Left colon (tissue), 2 donors: ENCODE measurements at regions not wholly inside any gene's neighbourhood (a gene's known extent, or its start where the extent isn't known, plus 50 kb on each side); places are given as distances from the start of the nearest gene placed in this dataset.
"Not testable (repeated sequence)": the region's sequence is repeated elsewhere in the genome, so short reads cannot be mapped to it uniquely, and the experiment has no call there.

Experiments used
- ATAC-seq: fragments of 200-7000 bp; cut with Tn5 transposase; one replicate; pipeline ENCODE4 v1.9.1; 2020; ENCODE audit warnings: mild to moderate bottlenecking, moderate library complexity
- DNase-seq, 2 donors: peaks; one replicate each; pipeline ENCODE4 v3.0.0-alpha.2; 2020
- intact Hi-C, 2 donors: fragments of 100-400 bp; cut with DNase I in 1 of 2; cut with micrococcal nuclease in 1 of 2; formaldehyde crosslinking; loops; one replicate each; pipeline versions ENCODE4 v1.11.2 to v1.14.0; 2022; cut with DNase I, micrococcal nuclease
- donor health status: DM: no; HTN: no; CAD: no.
- donor health status: DM: yes; HTN: yes; CAD: no.

GRCh38 chrX:38473701-38474100 lies 87.6 kb upstream of the TSPAN7 start:
- ATAC-seq, result no peak
- intact Hi-C loops, result no loop called here
- no peak for DNase-seq

GRCh38 chrX:38474543-38474942 lies 86.8 kb upstream of the TSPAN7 start:
- intact Hi-C loops, result no loop called here
- ATAC-seq, result no peak
- DNase-seq, result no peak

GRCh38 chrX:38482183-38482582 lies 79.2 kb upstream of the TSPAN7 start:
- DNase-seq (no peak), ATAC-seq (no peak)
- intact Hi-C loops, result no loop called here

GRCh38 chrX:38484607-38485498 lies 76.5 kb upstream of the TSPAN7 start:
- DNase-seq (no peak), ATAC-seq (no peak)
- intact Hi-C loops, result no loop called here

- DNase-seq (no peak), ATAC-seq (no peak)
- intact Hi-C loops, result no loop called here
These were observed 72.0 kb upstream of the TSPAN7 start for GRCh38 chrX:38489341-38489740.

GRCh38 chrX:38494239-38494823 lies 67.0 kb upstream of the TSPAN7 start:
- ATAC-seq, result no peak
- intact Hi-C loops, result no loop called here
- no peak for DNase-seq

- ATAC-seq, DNase-seq, intact Hi-C loops: not testable (repeated sequence)
These were observed 61.7 kb upstream of the TSPAN7 start for GRCh38 chrX:38499658-38500057.

GRCh38 chrX:38500141-38500540 lies 61.2 kb upstream of the TSPAN7 start:
- no peak for ATAC-seq
- intact Hi-C loops, result no loop called here

GRCh38 chrX:38500866-38501265 lies 60.5 kb upstream of the TSPAN7 start:
- DNase-seq (no peak), ATAC-seq (no peak)
- intact Hi-C loops, result no loop called here

More at GRCh38 chrX:38500141-38500540, 61.2 kb upstream of the TSPAN7 start:
- DNase-seq, result no peak

- intact Hi-C loops, result no loop called here
- ATAC-seq (peak; percentile 94), DNase-seq (no peak)
These were observed 55.8 kb upstream of the TSPAN7 start for GRCh38 chrX:38505583-38505982.
